Hepatic stellate cell (primary cell): ENCODE measurements at regions not wholly inside any gene's neighbourhood (a gene's known extent, or its start where the extent isn't known, plus 50 kb on each side); places are given as distances from the start of the nearest gene placed in this dataset.
"Not testable (repeated sequence)": the region's sequence is repeated elsewhere in the genome, so short reads cannot be mapped to it uniquely, and the experiment has no call there.

Experiments
- DNase-seq: peaks from one replicate; pipeline ENCODE4 v3.0.0; 2011; ENCODE audit warnings: low spot score

DNA sequence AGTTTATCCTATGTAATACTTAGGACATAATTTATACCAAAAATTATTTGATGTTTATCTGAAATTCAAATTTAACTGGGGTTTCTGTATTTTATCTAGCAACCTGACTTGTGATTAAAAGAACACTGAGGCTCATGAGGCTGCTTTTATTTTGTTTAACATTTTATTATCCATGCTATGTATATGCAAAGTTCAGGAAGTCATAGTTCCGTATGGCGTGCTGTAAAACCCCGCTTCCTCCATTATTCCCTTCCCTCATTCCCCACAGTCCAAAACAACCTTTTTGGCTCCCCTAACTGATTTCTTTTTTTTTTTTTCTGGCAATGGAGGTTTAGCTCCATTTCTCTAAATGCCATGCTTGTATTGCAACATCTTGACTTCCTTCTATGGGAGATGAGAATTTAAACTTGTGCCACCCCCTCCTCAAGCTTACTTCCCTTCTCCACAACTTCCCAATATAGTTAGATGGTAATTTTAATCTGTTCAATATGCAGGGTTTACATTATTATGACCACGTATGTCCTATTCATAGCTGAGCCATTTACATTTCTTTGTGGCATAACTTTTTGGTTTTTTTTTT lies 138.0 kb upstream of the DNAH14 start:
- no peak for DNase-seq

DNA sequence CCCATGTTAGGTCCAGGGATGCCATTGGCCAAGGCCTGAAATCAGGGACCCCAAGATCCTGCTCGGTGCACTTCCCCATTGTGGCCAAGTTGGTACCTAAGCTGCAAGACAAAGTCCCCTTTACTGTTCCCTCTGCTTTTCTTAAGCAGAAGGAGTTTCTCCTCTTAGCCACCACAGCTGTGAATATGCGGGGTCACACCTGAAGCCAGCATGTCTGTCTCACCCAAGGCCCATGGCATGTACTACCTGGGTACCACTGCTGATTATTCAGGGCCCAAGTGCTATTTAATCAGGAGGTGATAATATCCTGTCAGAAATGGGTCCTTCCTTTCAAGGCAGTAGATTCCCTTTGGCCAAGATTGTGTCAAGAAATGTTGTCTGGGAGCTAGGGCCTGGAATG lies 133.9 kb upstream of the DNAH14 start:
- no peak for DNase-seq

DNA sequence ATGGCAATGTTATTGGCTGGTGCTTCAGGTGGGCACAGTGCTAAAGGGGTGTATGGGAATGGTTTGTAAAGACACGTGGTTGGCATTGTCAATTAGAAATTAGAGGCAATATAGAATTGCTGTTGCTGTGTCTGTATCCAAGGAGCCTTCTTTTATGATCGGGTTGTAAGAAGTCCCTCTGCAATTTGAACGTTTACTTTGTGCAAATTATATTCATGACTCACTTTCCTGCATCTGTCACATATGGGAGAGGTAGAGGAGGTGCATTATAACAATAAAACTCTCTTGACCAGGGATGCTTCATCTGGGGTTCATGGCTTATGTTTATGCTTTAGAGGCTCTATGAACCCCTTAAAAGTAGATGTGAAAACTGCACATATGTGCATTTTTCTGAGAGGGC lies 130.4 kb upstream of the DNAH14 start:
- DNase-seq = no peak

DNA sequence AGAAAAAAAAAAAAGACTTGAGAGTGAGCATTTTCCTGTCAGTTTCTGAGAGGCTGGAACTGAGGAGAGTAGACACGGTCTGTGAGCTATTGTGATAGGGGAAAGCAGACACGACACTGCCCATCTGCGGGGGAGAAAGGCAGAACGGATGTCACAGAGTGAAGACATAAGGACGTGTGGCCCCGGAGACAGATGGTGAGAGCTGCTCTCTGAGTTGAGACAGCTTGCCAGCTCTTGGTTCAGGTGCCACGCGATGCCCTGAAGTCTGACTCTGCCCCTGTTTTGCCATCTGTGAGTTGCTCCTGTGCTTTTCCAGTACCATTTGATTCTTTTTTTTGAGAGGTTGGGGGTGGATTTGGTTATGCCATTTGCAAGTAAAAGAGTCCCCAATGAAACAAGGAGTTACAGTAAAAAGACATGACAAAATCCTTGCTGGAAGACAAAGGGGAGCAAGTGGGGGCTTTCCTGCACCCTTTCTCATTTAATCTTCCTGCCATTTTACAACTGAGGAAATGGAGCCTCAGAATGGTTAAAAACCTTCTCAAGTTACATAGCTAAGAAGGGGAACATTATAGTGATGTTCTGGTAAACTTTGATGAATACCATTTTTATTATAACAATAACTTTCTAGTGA lies 128.9 kb upstream of the DNAH14 start:
- DNase-seq = no peak

DNA sequence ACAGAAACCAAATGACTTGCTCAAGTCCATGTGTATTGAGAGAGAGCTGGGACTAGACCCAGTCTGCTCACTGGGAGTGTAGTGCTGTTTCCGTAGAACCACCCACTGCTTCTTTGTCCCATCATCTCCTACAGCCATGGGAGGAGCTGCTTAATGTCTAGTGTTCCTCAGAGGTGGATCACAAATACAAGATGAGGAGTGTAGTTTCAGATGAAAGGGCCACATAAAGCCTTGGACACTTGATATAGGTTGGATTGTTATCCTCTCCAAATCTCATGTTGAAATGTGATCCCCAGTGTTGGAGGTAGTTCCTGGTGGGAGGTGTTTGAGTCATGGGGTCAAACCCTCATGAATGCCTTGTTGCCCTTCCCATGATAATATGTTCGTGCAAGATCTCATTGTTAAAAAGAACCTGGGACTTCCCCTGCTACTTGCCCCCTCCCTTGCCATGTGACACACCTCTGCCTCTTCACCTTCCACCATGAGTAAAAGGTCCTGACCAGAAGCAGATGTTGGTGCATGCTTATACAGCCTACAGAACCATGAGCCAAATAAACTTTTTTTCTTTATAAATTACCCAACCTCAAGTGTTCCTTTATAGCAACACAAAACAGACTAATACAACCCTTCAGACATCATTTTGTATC lies 127.5 kb upstream of the DNAH14 start:
- no peak for DNase-seq

DNA sequence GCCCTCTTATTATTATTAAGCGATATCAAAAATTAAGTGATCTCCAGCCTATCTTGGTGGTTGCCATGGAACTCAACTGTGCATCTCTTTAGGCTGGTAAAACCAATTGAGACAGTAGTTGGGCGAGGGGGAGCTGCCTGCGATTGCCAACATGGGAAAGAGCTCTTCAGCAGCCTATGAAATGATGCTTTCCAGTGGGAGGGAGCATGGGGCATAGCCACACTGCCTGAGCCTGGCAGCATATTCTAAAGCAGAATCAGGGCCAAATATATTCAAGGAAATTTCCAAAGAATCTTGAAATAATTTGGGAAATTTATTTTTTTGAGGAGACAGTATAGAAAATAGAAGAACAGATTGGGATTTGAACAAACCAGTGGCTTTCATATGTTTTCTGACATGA lies 126.9 kb upstream of the DNAH14 start:
- DNase-seq = no peak

DNA sequence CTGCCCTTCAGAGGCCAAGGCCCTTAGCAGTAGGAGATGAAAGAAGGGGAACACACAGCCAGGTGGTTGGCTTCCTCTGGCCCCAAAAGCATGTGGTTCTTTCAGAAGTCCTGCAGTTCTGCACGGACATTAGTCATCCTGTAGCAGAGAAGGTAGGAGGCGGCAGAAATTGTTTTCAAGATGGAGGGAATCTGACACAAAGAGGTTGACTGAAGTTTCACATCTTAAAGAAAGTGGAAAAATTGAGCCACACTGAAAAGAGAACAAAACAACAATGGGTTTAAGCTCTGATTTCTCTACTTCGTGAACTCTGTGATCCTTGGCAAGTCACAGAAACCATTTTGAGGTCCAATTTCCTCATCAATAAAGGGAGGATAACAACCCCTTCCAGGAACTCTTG lies 125.3 kb upstream of the DNAH14 start:
- no peak for DNase-seq

DNA sequence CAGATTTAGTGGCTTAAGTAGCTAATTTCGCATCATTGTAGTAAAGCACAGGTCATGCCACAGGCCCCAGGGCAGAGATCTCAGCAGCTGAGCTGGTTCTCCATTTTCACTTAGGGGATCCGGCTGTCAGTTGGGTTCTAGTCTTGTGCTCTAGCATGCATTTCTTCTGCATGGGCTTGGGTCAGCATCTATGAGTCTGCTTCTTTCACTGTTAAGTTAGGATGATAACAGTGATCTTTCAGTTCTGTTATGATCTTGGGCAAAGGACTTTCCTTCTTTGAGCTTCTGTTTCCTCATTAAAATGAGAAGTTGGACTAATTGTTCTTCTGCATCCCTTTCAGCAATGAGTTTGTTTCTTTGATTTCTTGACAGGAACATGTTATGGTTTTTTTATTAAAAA lies 123.6 kb upstream of the DNAH14 start:
- no peak for DNase-seq

DNA sequence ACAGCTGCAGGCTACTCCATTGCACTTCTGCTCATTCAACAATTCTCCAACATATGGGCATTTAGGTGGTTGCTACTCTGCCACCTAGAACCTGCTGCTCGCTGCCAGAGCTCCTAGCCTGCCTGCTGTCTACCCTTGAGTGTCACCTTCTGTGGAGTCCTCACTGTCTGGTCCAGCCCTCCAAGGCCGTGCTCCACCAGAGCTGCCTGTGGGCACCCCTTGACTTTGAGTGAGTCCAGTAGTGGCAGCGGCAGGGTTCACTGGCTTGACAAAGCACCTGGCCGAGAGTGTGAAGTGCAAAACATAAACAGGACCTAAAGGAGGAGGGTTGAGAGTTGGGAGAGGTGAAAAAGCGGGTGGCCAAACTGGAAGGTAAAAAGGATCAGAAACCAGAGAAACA lies 120.3 kb upstream of the DNAH14 start:
- DNase-seq = no peak

DNA sequence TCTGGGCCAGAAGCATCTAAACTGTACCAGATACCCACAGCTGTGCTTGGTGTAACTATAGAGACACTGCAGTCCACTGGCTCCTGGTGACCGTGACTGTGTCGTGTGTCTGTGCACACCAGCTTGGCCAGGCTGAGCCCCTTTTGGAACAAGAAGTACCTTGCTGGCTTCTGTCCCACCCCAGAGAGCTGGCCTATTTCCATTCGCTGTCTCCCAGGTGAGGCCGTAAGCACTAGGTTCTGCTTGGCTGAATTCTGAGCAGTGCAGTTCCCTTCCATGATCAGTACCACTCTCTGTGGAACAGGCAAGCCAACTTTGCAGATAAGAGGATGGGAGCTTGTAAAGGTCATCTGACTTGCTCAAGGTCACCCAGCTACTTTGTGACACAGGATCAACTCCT lies 119.9 kb upstream of the DNAH14 start:
- no peak for DNase-seq

DNA sequence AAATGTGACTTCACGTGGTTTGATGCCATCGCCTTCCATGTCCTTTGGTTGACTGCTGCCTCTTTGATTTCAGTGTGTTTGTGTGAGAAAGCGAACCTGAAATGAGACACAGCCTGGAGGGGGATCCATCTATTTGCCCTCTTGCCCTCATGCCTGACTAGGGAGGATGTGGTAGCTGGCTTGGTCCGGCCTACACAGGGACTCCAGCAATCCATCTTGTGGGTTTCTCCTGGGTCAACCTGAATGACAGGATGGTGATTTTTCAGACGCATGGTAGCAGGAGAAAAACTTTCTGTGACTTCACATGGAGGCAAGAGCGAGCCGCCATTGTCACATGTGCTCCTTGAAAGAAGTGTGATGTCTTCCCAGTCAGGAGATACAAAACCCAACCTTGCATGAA lies 117.9 kb upstream of the DNAH14 start:
- no peak for DNase-seq

DNA sequence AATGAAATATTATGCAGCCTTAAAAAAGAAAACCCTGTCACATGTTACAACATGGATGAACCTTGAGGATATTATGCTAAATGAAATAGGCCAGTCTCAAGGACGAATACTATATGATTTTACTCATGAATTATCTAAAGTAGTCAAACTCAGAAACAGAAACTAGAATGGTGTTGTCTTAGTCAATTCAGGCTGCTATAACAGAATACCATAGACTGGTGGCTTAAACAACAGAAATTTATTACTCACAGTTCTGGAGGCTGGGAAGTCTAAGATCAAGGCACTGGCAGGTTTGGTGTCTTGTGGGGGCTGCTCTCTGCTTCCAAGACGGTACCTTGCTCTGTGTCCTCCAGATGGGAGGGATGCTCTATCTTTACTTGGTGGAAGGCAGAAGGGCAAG lies 113.8 kb upstream of the DNAH14 start:
- no peak for DNase-seq

DNA sequence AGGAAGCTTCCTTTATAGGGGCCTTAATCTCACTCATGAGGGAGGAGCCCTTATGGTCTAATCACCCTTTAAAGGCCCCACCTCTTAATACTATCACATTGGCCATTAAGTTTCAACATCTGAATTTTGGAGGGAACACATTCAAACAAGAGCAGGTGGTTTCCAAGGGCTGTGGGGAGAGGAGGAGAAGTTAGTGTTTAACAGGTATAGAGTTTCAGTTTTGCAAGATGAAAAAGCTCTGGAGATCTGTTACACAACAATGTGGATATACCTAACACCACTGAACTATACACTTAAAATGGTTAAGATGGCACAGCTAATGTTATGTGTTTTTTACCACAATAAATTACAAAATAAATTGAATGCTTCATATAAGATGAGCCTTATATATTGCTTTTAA lies 113.4 kb upstream of the DNAH14 start:
- no peak for DNase-seq

DNA sequence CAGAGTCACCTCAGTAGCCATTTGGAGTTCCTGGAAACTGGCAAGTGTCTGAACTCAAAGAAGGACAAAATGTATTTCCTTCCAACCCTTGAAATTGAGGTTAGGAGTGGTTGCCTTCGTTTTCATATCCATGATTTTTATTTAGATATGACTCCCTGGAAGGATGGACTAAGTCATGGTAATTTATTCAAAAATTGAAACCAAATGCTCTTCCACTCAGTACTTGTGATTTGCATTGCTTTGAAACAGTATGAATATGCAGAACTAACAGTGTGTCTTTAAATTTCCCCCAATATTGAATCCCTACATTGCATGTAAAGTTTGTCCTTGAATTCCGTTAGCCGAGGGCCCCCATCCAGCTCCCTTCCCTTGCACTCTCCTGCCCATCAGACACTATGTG lies 112.1 kb upstream of the DNAH14 start:
- DNase-seq = no peak

DNA sequence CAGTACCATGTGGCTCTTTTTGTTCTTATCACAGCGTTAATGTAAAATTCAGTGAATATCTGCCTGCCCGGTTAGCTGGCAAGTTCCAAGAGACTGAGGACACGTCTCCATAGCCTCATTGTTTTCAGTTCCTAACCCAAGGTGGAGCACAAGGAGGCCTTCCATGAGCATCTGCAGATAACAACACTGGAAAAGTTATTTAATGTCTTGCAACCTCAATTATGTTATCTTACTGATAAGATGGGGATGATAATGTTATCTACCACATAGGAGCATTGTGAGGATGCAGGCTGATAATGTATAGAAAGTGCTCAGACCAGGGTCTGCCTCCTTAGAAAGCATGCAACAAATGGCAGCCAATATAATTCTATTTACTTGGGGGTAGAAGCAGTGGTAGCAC lies 109.6 kb upstream of the DNAH14 start:
- DNase-seq = no peak

DNA sequence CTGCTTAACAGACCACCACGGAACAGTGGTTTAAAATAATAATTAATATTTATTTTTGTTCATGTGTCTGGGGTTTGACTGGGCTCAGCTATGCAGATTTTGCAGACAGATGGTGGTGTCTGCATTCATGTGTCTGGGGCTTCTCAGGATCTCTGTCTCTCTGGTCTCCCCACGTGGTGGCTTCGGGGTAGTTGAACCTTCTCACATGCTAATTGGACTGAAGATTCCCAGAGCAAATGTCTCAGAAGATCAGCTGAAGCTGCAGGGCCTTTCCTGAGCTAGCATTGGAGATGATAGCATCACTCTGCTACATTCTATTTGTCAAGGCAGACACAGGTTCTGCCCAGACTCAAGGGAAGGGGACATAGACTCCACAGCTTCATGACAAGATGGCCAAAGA lies 109.1 kb upstream of the DNAH14 start:
- no peak for DNase-seq

DNA sequence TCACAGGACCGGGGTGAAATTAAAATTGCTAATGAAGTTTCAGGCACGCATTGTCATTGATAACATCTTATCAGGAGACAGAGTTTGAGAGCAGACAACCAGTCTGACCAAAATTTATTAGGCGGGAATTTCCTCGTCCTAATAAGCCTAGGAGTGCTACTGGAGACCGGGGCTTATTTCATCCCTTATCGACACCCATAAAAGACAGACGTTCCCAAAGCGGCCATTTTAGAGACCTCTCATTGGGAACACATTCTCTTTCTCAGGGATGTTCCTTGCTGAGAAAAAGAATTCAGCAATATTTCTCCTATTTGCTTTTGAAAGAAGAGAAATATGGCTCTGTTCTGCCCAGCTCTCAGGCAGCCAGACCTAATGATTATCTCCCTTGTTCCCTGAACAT lies 107.7 kb upstream of the DNAH14 start:
- DNase-seq = not testable (repeated sequence)

DNA sequence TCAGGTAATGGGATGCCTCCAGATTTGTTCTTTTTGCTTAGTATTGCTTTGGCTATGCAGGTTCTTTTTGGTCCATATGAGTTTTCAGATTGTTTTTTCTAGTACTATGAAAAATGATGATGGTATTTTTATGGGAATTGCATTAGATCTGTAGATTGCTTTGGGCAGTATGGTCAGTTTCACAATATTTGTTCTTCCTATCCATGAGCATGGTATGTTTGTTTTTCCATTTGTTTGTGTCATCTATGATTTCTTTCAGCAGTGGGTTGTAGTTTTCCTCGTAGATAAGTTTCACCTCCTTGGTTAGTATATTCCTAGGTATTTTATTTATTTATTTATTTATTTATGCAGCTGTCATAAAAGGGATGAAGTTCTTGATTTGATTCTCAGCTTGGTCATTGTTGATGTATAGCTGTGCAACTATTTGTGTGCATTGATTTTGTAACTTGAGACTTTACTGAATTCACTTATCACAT lies 103.9 kb upstream of the DNAH14 start:
- DNase-seq = no peak

DNA sequence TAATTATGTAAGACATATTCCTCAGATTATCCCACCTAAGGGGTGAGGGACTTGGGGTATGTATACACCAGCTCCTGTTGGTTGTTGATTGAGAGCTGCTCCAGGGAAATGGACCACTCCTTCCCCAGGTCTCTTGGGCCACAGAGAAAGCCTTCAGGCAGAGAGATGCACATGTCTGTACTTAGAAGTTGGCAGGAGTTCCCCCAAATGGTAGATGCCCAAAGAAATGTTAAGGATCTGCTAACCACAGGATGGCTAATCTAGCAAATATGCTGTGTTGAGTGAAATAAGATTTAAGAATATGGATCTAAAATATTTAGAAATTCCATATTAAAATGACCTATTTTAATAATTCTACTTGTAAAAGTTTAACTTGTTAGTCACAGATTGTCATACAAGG lies 100.8 kb upstream of the DNAH14 start:
- no peak for DNase-seq

DNA sequence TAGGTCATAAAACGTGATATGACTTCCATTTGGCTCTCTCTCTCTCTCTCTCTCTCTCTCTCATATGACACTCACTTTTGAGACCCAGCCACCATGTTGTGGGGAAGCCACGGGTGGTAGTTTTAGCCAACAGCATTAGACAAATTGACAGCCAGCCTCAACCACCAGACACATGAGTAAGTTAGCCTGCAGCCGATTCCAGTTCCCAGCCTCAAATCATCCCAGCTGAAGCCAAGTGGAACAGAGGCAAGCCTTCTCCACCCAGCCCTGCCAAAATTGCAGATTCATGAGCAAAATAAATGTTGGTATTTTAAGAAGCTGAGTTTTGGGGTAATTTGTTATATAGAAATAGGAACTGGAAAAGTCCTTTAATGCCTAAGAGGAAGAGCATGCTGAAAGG lies 98.0 kb upstream of the DNAH14 start:
- no peak for DNase-seq

DNA sequence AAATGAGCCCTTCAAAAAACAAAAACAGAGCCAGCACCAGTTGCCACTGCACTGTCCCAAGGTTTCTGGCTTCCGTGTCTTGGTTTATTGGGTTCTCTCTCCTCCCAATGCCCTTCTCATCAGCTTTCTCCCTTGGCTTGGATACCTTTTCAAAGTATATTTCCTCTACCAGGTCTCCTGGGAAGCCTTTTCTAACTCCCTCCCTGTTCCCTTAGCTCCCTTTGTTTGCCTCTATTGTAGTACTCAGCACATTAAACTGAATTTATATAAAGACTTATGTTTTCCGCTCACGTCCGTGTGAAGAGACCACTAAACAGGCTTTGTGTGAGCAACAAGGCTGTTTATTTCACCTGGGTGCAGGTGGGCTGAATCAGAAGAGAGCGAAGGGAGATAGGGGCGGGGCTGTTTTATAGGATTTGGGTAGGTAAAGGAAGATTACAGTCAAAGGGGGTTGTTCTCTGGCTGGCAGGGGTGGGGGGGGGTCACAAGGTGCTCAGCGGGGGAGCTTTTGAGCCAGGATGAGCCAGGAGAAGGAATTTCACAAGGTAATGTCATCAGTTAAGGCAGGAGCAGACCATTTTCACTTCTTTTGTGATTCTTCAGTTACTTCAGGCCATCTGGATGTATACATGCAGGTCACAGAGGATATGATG lies 89.7 kb upstream of the DNAH14 start:
- DNase-seq = not testable (repeated sequence)

DNA sequence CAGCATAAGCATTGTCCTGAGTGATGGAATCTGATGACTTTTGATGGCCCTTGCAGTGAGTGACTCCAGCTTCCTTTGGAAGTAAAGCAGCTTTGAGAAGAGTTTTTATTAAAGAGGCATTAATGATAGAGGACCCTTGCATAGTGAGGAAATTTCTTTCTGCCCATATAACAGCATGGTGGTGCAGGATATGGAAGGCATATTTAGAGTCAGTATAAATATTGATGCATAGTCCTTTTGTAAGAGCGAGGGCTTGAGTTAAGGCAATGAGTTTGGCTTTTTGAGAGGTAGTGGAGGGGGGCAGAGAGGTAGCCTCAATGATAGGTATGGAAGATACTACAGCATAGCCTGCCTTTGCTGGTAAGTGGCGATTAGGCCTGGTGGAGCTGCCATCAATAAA lies 87.7 kb upstream of the DNAH14 start:
- DNase-seq = not testable (repeated sequence)
